Left ventricle myocardium inferior (tissue), 1 donor: ENCODE measurements at regions not wholly inside any gene's neighbourhood (a gene's known extent, or its start where the extent isn't known, plus 50 kb on each side); places are given as distances from the start of the nearest gene placed in this dataset.

Experiments
- DNase-seq: peaks from one replicate; pipeline ENCODE4 v3.0.0-alpha.2; 2020
- H3K27ac ChIP-seq: fragments of 200-600 bp; replicated peaks from 2 replicates; pipeline ENCODE4 v1.8.0; 2021
- H3K27me3 ChIP-seq: fragments of 200-600 bp; 2 replicates; pipeline ENCODE4 v1.8.0; 2021; ENCODE audit warnings: low read depth
- H3K36me3 ChIP-seq: fragments of 200-600 bp; 2 replicates; pipeline ENCODE4 v1.8.0; 2021
- H3K4me1 ChIP-seq: fragments of 200-600 bp; 2 replicates; pipeline ENCODE4 v1.8.0; 2021
- H3K4me3 ChIP-seq: fragments of 200-600 bp; 2 replicates; pipeline ENCODE4 v1.8.0; 2021; ENCODE audit warnings: mild to moderate bottlenecking, moderate library complexity
- H3K9me3 ChIP-seq: fragments of 200-600 bp; replicated peaks from 2 replicates; pipeline ENCODE4 v1.8.0; 2021
- CTCF ChIP-seq: fragments of 200-600 bp; IDR thresholded peaks from 2 replicates; pipeline ENCODE4 v1.8.0; 2021; ENCODE audit warnings: antibody characterized with exemption, mild to moderate bottlenecking, borderline replicate concordance
- intact Hi-C: fragments of 100-400 bp; cut with micrococcal nuclease; formaldehyde crosslinking; loops from one replicate; pipeline ENCODE4 v1.11.0; 2022
- donor health status: DM: no; HTN: yes; CAD: no; lungs with severe emphysema.

GRCh38 chr1:47696404-47696736 lies 258.5 kb downstream of the FOXD2 start:
- Histone ChIP-seq H3K9me3 (no peaks in the 10 kb centered on the region), H3K27me3 (peaks cover 40% of the 10 kb centered on the region), H3K4me1 (no peaks in the 10 kb centered on the region), H3K27ac (no peak overlapping the region), H3K4me3 (no peak overlapping the region), H3K36me3 (no peaks in the 10 kb centered on the region)
- TF ChIP-seq CTCF = no peak
- intact Hi-C loops = no loop called here
- no peak for DNase-seq

GRCh38 chr1:47696737-47697441 lies 259.0 kb downstream of the FOXD2 start:
- H3K4me1 ChIP-seq = no peaks in the 10 kb centered on the region
- no peak for DNase-seq
- H3K36me3 ChIP-seq = no peaks in the 10 kb centered on the region
- intact Hi-C loops = no loop called here
- TF ChIP-seq CTCF = no peak
- no peaks in the 10 kb centered on the region for H3K9me3 ChIP-seq
- no peak overlapping the region for H3K27ac ChIP-seq
- peaks cover 35% of the 10 kb centered on the region for H3K27me3 ChIP-seq
- H3K4me3 ChIP-seq = no peak overlapping the region

GRCh38 chr1:47697616-47698335 lies 259.9 kb downstream of the FOXD2 start:
- no peaks in the 10 kb centered on the region for H3K9me3 ChIP-seq
- TF ChIP-seq CTCF = no peak
- DNase-seq = no peak
- H3K4me1 ChIP-seq = no peaks in the 10 kb centered on the region
- H3K36me3 ChIP-seq = no peaks in the 10 kb centered on the region
- no peak overlapping the region for H3K27ac ChIP-seq
- peaks cover 26% of the 10 kb centered on the region for H3K27me3 ChIP-seq
- no peak overlapping the region for H3K4me3 ChIP-seq
- intact Hi-C loops = no loop called here

GRCh38 chr1:47699492-47700235 lies 261.8 kb downstream of the FOXD2 start:
- no peak for DNase-seq
- intact Hi-C loops = no loop called here

GRCh38 chr1:47701283-47701682 lies 263.4 kb downstream of the FOXD2 start:
- TF ChIP-seq CTCF = no peak
- no peak overlapping the region for H3K4me3 ChIP-seq
- intact Hi-C loops = no loop called here
- peaks cover 27% of the 10 kb centered on the region for H3K27me3 ChIP-seq
- H3K9me3 ChIP-seq = no peaks in the 10 kb centered on the region
- H3K27ac ChIP-seq = no peak overlapping the region
- no peaks in the 10 kb centered on the region for H3K4me1 ChIP-seq
- no peak for DNase-seq
- H3K36me3 ChIP-seq = no peaks in the 10 kb centered on the region

More at GRCh38 chr1:47699492-47700235, 261.8 kb downstream of the FOXD2 start:
- Histone ChIP-seq H3K27me3 (peaks cover 20% of the 10 kb centered on the region), H3K27ac (no peak overlapping the region), H3K36me3 (no peaks in the 10 kb centered on the region), H3K4me3 (no peak overlapping the region), H3K9me3 (no peaks in the 10 kb centered on the region), H3K4me1 (no peaks in the 10 kb centered on the region)
- TF ChIP-seq CTCF = no peak
